Femur (tissue), 1 donor: ENCODE measurements at regions not wholly inside any gene's neighbourhood (a gene's known extent, or its start where the extent isn't known, plus 50 kb on each side); places are given as distances from the start of the nearest gene placed in this dataset.
"Not testable (repeated sequence)": the region's sequence is repeated elsewhere in the genome, so short reads cannot be mapped to it uniquely, and the experiment has no call there.

ENCODE experiments used
- DNase-seq: peaks from one replicate; pipeline ENCODE4 v3.0.0-alpha.2; 2017

DNA sequence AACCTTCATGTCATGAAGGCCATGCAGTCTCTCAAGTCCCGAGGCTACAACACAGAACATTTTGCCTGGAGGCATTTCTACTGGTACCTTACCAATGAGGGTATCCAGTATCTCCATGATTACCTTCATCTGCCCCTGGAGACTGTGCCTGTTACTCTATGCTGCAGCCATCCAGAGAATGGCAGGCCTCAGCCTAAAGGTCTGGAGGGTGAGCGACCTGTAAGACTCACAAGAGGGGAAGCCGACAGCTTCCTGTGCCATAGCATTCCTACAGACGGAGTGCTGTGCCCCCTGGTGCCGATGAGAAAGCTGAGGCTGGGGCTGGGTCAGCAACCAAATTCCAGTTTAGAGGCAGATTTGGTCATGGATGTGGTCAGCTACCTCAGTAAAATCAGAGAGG, 51.3 kb upstream of the CADPS start:
- DNase-seq: no peak

DNA sequence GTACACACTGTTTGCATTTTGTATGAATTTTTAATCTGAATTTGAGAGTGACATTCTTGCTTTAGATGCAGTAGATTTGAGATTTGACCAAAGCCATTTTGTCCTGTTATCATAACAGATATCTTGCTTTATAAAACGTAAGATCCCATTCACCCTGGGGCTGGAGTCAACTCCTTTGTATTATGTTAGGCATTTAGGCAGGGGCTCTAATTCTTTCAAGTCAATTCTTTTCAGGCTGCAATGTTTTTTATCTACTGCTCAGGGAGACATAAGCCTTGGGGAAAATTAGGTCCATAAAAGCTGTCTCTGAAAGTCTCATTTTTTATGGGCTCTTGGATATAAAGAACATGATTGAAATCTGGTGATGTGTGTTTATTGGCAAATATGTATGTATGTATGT, 53.0 kb upstream of the CADPS start:
- no peak for DNase-seq

DNA sequence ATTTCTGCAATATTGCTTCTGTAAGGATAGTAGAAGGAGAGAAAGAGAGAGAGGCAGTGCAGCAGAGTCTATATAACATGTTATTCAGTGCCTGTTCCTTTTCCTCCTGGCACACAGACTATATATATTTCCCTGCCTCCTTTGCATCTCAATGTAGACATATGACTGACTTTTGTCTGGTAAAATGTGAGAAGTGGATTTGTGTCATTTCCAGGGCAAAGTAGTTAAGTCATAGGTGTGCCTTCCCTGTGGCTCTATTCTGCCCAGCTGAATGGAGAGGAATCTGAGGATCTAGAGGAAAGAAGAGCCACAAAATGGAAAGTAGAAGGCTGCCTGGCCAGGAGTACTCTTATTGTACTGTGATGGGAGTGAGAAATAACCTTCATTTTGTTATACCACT, 54.6 kb upstream of the CADPS start:
- no peak for DNase-seq

DNA sequence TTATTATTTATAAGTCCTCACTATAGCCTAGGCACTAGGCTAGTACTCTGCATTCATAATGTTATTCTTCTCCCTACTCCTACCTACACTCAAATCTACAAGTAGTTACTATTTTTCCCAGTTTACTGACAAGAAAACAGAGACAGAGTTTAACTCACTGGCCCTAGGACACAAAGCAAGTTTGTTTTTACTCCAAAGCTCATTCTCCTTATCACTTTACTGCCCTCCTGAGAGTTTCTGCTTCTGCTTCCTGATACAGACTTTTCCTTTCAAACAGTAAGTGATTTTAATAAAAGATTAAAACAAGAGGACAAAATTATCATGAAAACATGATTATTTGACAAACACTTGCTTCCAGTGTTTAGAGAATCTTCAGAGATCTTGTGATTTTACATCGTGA, 60.6 kb upstream of the CADPS start:
- no peak for DNase-seq

DNA sequence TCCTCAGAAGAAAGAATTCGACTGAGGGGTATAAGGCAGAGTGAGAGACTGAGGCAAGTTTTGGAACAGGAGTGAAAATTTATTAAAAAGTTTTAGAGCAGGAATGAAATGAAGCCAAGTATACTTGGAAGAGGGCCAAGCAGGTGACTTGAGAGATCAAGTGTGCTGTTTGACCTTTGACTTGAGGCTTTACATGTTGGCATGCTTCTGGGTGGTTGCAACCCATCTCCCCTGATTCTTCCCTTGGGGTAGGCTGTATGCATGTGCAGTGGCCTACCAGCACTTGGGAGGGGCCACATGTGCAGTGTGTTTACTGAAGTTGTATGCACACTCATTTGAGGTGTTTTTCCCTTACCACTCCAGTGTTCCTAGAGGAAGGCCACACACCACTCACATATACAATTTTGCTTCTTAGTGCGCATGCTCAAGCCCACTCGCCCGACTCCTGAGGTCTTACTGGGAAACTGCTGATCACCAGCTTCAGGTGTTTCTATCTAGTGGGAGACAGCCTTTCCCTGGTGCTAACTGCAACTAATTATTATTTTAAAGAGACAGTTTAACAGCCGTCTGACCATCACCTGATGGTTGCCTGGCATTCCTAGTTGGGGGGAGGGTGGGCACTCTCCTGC, 61.5 kb upstream of the CADPS start:
- no peak for DNase-seq

GRCh38 chr3:62938583-62938982, 63.4 kb upstream of the CADPS start:
- DNase-seq: no peak

- no peak for DNase-seq
Measured at GRCh38 chr3:62939707-62940106, 64.5 kb upstream of the CADPS start.

DNA sequence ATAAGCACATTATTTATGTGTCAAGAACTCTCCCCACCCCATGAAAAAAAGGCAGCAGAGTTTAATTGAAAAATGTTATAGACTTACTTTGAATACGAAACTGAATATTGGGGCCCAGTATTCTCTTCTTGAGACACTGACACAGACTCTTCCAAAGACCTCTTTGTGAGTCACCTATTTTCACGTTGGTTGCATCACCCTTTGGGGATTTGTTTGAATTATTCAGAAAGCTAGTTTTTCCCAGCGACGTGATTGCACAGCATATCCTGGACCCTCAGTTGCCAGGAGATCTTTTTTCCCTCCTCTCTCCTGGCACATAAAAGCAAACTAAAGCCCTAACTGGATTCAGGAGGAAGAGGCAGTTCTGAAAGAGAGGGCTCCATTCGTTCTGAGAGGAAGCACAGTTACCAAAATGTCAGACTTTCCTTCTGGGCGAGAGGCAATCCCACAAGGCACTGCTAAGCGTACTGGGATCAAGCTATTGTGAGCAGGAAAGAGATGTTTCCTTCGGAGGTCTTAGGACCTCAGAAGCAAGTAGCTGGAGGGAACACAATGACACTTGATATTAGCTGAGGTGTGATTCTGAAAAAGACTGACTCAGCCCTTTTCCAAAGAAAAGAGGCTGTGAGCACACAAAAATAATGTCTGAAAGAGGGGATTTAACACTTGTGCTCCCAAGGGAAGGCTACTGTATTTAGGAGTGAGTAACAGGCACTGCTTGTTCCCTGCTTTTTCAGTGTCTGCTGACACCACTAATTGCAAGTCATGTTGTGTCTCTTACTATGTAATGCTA, 65.8 kb upstream of the CADPS start:
- no peak for DNase-seq

DNA sequence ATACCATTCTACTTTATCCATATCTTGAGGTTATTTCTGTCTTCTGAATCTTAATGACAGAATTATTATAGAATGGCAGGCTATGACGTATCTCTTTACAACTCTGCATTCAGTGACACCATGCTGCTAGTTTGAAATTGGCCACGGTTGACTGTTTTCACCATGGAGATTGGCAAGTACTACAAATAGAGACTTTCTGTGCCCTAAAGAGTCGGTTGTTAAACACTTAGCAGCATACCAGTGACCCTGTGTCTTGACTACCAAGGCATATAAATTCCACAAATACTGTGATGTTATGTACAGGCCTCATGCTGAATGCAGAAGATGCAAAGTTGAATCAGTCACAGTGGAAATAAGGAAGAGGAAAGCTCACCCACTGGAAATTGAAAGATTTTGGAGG, 67.0 kb upstream of the CADPS start:
- no peak for DNase-seq

- no peak for DNase-seq
Measured at GRCh38 chr3:62942764-62943163, 67.5 kb upstream of the CADPS start.

DNA sequence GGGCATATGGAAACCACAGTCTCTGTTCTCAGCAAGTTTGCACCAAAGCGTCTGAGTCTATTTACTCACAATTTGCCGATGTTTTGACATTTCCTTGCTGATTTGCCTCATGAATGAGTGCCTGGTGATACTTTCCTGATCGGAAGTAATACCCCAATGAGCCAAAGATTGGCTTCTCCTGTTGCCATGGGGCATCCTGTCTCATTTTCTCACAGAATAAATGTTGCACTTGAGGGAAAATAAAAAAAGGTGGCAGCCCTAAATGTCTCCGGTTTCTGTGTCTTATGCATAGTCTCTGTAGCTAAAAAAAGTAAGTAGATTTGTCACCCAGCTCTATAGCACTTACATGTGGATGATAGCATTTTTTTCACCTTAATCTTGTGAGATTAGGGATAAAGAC, 73.7 kb upstream of the CADPS start:
- DNase-seq: no peak

- no peak for DNase-seq
Measured at GRCh38 chr3:62950210-62950609, 75.0 kb upstream of the CADPS start.

DNA sequence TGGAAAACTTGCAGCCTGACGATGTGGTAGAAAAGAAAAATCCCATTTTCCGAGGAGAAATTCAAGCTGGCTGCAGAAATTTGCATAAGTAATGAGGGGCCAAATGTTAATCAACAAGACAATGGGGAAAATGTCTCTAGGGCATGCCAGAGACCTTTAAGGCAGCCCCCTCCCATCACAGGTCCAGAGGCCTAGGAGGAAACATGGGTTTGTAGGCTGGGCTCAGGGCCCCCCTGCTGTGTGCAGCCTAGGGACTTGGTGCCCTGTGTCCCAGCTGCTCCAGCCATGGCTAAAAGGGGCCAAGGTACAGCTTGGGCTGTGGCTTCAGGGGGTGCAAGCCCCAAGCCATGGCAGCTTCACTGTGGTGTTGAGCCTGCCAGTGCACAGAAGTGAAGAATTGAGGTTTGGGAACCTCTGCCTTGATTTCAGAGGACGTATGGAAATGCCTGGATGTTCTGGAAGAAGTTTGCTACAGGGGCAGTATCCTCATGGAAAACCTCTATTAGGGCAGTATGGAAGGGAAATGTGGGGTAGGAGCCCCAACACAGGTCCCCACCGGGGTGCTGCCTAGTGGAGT, 75.9 kb upstream of the CADPS start:
- DNase-seq: no peak

GRCh38 chr3:62951880-62952279, 76.7 kb upstream of the CADPS start:
- not testable (repeated sequence) for DNase-seq

DNA sequence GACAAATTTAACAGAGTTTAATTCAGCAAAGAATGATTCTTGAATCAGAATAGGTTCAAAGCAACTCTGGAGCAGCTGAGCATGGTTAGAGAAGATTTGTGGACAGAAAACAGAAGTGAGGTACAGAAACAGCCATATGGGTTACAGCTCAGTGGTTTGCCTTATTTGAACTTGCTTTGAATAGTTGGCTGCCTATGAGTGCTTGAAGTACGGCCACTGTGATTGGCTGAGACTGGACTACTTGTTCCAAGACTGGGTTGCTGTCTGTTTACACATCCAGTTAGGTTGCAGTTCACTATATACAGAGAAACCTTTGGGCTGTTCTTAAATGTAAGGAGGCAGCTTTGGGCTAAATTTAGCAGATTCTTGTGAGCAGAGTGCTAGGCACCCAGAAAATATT, 79.4 kb upstream of the CADPS start:
- no peak for DNase-seq

GRCh38 chr3:62955126-62955525, 79.9 kb upstream of the CADPS start:
- no peak for DNase-seq

- DNase-seq: no peak
Measured at GRCh38 chr3:62956411-62956810, 81.2 kb upstream of the CADPS start.

- no peak for DNase-seq
Measured at GRCh38 chr3:62961874-62962556, 86.8 kb upstream of the CADPS start.

- no peak for DNase-seq
Measured at GRCh38 chr3:62962714-62963113, 87.5 kb upstream of the CADPS start.

DNA sequence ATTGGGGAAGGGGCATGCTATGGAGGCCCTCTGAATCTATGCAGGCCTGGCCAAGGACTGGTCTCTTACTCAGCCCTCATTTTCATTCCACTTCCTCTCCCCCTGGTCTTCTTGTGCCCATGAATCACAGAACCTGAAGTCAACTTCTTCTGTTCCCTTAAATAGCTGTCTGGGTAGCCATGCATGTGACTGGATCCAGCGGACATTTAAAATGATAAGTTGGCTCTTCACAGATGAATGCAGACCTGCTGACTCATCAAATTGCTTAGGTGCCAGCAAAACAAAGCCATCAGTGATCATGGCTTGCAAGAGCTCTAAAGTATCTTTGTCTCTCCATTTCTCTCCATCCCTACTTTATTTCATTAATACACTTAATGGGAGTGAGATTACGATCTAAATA, 90.1 kb upstream of the CADPS start:
- no peak for DNase-seq

DNA sequence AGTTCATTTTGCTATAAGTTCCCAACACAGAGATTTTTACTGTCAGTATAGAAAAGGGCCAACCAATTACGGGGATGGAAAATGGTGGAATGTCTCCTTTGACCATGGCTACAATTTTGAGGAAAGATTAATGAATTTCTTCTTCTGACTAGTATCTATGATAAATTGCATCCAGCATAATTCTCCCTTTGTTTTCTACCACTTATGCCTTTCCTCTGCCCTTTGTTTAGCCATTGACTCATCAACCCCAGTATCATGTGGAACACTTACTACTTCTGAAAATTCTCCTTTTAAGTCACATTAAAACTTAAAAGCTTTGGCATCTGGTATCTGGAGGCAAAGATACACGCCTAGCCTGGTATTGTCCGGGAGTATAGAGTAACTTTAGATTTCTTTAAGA, 92.9 kb upstream of the CADPS start:
- no peak for DNase-seq

GRCh38 chr3:62970648-62971047, 95.4 kb upstream of the CADPS start:
- DNase-seq: no peak

- DNase-seq: no peak
Measured at GRCh38 chr3:62975566-62975965, 100.3 kb upstream of the CADPS start.

- DNase-seq: no peak
Measured at GRCh38 chr3:62981962-62982361, 106.7 kb upstream of the CADPS start.
